ENCODE measurements at regions not wholly inside any gene's neighbourhood (a gene's known extent, or its start where the extent isn't known, plus 50 kb on each side); places are given as distances from the start of the nearest gene placed in this dataset.
"Not testable (repeated sequence)": the region's sequence is repeated elsewhere in the genome, so short reads cannot be mapped to it uniquely, and the experiment has no call there.

- intact Hi-C loops (cut with micrococcal nuclease), result no loop called here
- CTCF ChIA-PET (ENCODE audit: partially characterized antibody), result no interaction called here
- POLR2A ChIA-PET (ENCODE audit: partially characterized antibody), result no interaction called here
- H3K4me1 ChIP-seq (ENCODE audit: insufficient read depth, low read length), result no peaks in the 10 kb centered on the region
- H3K9me3 ChIP-seq (ENCODE audit: control insufficient read depth in 1 of 2, low read length in 2 of 2), result no peaks in the 10 kb centered on the region
- no peak overlapping the region for H3K27ac ChIP-seq (ENCODE audit: low read depth, low read length)
- H3K4me3 ChIP-seq (ENCODE audit: low read length in 2 of 2), result no peak overlapping the region
- H3K27me3 ChIP-seq (ENCODE audit: insufficient read depth, low read length), result no peaks in the 10 kb centered on the region
- DNase-seq, result no peak
- H3K36me3 ChIP-seq (ENCODE audit: insufficient read depth, low read length), result no peaks in the 10 kb centered on the region
- Mint-ChIP-seq H3K4me3 (no peak overlapping the region), H3K27me3 (no peaks in the 10 kb centered on the region), H3K36me3 (no peaks in the 10 kb centered on the region), H3K4me1 (no peaks in the 10 kb centered on the region), H3K27ac (no peak overlapping the region), H3K9me3 (peaks cover 0 to 5% (median 2%) of the 10 kb centered on the region in 8 donors)
Observed at GRCh38 chr2:228369400-228370031, 188.0 kb upstream of the SPHKAP start.

DNA sequence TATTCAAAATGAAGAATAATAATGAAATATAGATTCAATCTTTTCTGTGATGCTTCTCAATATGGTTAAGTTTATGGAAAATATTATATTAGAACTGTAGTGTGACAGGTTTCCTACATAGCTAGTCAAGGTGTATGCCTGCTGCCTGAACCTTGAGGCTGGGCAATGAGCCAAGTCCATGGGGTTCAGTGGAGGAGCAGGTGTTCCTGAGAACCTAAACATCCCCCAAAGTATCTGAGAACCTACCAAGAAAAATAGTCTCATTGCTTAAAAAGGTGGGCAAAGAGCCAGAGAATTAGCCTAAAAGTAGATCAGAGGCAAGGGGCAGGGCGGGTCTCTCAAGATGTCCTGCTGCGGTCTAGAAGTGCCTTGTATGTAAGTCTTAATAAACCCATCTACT lies 185.9 kb upstream of the SPHKAP start:
- Histone ChIP-seq H3K9me3 (ENCODE audit: control insufficient read depth in 1 of 2, low read length in 2 of 2) (no peaks in the 10 kb centered on the region), H3K4me1 (ENCODE audit: insufficient read depth, low read length) (no peaks in the 10 kb centered on the region), H3K27me3 (ENCODE audit: insufficient read depth, low read length) (no peaks in the 10 kb centered on the region), H3K36me3 (ENCODE audit: insufficient read depth, low read length) (no peaks in the 10 kb centered on the region), H3K27ac (ENCODE audit: low read depth, low read length) (no peak overlapping the region), H3K4me3 (ENCODE audit: low read length in 2 of 2) (no peak overlapping the region)
- Mint-ChIP-seq H3K9me3 (peaks cover 0 to 5% (median 3%) of the 10 kb centered on the region in 8 donors), H3K4me1 (no peaks in the 10 kb centered on the region), H3K27me3 (no peaks in the 10 kb centered on the region), H3K4me3 (no peak overlapping the region), H3K36me3 (no peaks in the 10 kb centered on the region), H3K27ac (no peak overlapping the region)
- no peak for DNase-seq
- POLR2A ChIA-PET (ENCODE audit: partially characterized antibody), result no interaction called here
- intact Hi-C loops (cut with micrococcal nuclease), result no loop called here
- CTCF ChIA-PET (ENCODE audit: partially characterized antibody), result no interaction called here

DNA sequence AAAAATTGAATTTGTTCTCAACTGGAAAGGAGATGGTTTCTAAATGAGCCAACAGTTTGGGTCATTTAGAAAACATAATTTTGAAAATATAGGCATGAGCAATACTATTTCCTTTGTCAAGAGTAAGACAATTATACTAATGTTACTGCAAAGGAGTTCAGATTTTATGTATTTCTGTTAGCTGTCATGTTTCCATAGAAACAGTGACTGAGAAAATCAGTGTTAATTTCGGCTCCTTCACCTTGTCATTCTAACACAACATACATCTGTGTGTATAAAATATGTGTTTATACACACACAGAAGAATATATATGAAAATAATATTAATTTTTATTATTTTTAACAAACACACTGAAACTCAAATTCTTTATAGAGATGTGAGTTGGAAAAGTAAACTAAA lies 178.0 kb upstream of the SPHKAP start:
- no peaks in the 10 kb centered on the region for H3K9me3 ChIP-seq (ENCODE audit: control insufficient read depth in 1 of 2, low read length in 2 of 2)
- no peak for DNase-seq
- POLR2A ChIA-PET (ENCODE audit: partially characterized antibody), result no interaction called here
- H3K27me3 ChIP-seq (ENCODE audit: insufficient read depth, low read length), result no peaks in the 10 kb centered on the region
- no peaks in the 10 kb centered on the region for H3K36me3 ChIP-seq (ENCODE audit: insufficient read depth, low read length)
- Mint-ChIP-seq H3K36me3 (no peaks in the 10 kb centered on the region), H3K4me3 (no peak overlapping the region), H3K27ac (no peak overlapping the region), H3K4me1 (no peaks in the 10 kb centered on the region), H3K9me3 (peaks cover 0 to 4% (median 0%) of the 10 kb centered on the region in 8 donors), H3K27me3 (no peaks in the 10 kb centered on the region)
- H3K4me1 ChIP-seq (ENCODE audit: insufficient read depth, low read length), result no peaks in the 10 kb centered on the region
- H3K4me3 ChIP-seq (ENCODE audit: low read length in 2 of 2), result no peak overlapping the region
- H3K27ac ChIP-seq (ENCODE audit: low read depth, low read length), result no peak overlapping the region
- intact Hi-C loops (cut with micrococcal nuclease), result no loop called here
- CTCF ChIA-PET (ENCODE audit: partially characterized antibody), result no interaction called here

- no peaks in the 10 kb centered on the region for H3K27me3 ChIP-seq (ENCODE audit: insufficient read depth, low read length)
- H3K36me3 ChIP-seq (ENCODE audit: insufficient read depth, low read length), result no peaks in the 10 kb centered on the region
- H3K9me3 Mint-ChIP-seq, result peaks cover 0 to 5% (median 0%) of the 10 kb centered on the region in 8 donors
- no peaks in the 10 kb centered on the region for H3K9me3 ChIP-seq (ENCODE audit: control insufficient read depth in 1 of 2, low read length in 2 of 2)
- no peak overlapping the region for H3K27ac Mint-ChIP-seq
- POLR2A ChIA-PET (ENCODE audit: partially characterized antibody), result no interaction called here
- H3K4me3 Mint-ChIP-seq, result no peak overlapping the region
- intact Hi-C loops (cut with micrococcal nuclease), result no loop called here
- no peaks in the 10 kb centered on the region for H3K4me1 Mint-ChIP-seq
- no peak for DNase-seq
- H3K4me1 ChIP-seq (ENCODE audit: insufficient read depth, low read length), result no peaks in the 10 kb centered on the region
- H3K27me3 Mint-ChIP-seq, result no peaks in the 10 kb centered on the region
- H3K27ac ChIP-seq (ENCODE audit: low read depth, low read length), result no peak overlapping the region
- no peak overlapping the region for H3K4me3 ChIP-seq (ENCODE audit: low read length in 2 of 2)
- no peaks in the 10 kb centered on the region for H3K36me3 Mint-ChIP-seq
- CTCF ChIA-PET (ENCODE audit: partially characterized antibody), result no interaction called here
Observed at GRCh38 chr2:228355897-228356296, 174.4 kb upstream of the SPHKAP start.

DNA sequence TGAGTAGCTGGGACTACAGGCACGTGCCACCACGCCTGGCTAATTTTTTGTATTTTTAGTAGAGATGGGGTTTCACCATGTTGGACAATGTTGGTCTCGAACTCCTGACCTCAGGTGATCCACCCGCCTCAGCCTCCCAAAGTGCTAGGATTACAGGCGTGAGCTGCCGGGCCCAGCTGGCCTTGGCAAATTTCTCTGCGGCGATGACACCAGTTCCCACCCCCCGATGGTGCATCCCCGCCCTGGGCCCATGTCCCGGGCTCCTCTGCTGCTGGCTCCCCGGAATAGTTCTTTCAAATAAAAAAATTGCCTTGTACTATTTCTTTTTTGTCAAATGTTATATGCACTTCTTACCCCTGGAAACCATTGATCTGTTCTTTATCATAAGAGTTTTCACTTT lies 171.5 kb upstream of the SPHKAP start:
- H3K36me3 Mint-ChIP-seq; H3K27me3 Mint-ChIP-seq; H3K9me3 ChIP-seq (ENCODE audit: control insufficient read depth in 1 of 2, low read length in 2 of 2); intact Hi-C loops (cut with micrococcal nuclease); H3K4me1 ChIP-seq (ENCODE audit: insufficient read depth, low read length); H3K27ac ChIP-seq (ENCODE audit: low read depth, low read length); H3K27me3 ChIP-seq (ENCODE audit: insufficient read depth, low read length); POLR2A ChIA-PET (ENCODE audit: partially characterized antibody); H3K4me3 Mint-ChIP-seq; DNase-seq; H3K27ac Mint-ChIP-seq; H3K4me1 Mint-ChIP-seq; H3K4me3 ChIP-seq (ENCODE audit: low read length in 2 of 2); H3K9me3 Mint-ChIP-seq; H3K36me3 ChIP-seq (ENCODE audit: insufficient read depth, low read length); CTCF ChIA-PET (ENCODE audit: partially characterized antibody): not testable (repeated sequence)

DNA sequence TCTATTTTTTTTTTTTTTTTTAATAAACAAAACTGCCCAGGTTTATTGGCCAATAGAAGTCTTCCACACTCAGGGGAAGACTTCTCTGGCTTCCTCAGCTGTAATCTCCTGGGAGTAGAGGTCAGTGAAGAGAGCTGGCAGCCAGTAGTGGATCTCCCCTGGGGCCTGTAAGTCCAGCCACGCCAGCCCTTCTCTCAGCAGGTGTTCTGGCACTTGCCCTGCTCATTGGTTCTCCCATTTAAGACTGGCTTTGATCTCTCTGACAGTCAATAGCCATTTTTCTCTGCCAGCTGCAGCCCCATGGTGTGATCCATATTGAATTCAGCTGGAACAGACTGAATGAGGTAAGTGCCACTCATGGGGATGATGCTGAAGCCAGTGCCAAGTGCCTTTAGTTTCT lies 170.6 kb upstream of the SPHKAP start:
- Histone ChIP-seq H3K4me1 (ENCODE audit: insufficient read depth, low read length) (no peaks in the 10 kb centered on the region), H3K27ac (ENCODE audit: low read depth, low read length) (no peak overlapping the region), H3K36me3 (ENCODE audit: insufficient read depth, low read length) (no peaks in the 10 kb centered on the region), H3K9me3 (ENCODE audit: control insufficient read depth in 1 of 2, low read length in 2 of 2) (no peaks in the 10 kb centered on the region), H3K27me3 (ENCODE audit: insufficient read depth, low read length) (no peaks in the 10 kb centered on the region), H3K4me3 (ENCODE audit: low read length in 2 of 2) (no peak overlapping the region)
- Mint-ChIP-seq H3K4me1 (no peaks in the 10 kb centered on the region), H3K9me3 (peaks cover 0 to 7% (median 0%) of the 10 kb centered on the region in 8 donors), H3K4me3 (no peak overlapping the region), H3K36me3 (no peaks in the 10 kb centered on the region), H3K27me3 (no peaks in the 10 kb centered on the region), H3K27ac (no peak overlapping the region)
- CTCF ChIA-PET (ENCODE audit: partially characterized antibody), result interaction anchor here (0.6 kb wide), 1 partner anchor 74 kb away, joined by 3 read pairs; no protein-coding TSS in a partner anchor
- DNase-seq, result no peak
- intact Hi-C loops (cut with micrococcal nuclease), result no loop called here
- POLR2A ChIA-PET (ENCODE audit: partially characterized antibody), result no interaction called here

- H3K4me1 Mint-ChIP-seq, result no peaks in the 10 kb centered on the region
- no peaks in the 10 kb centered on the region for H3K27me3 ChIP-seq (ENCODE audit: insufficient read depth, low read length)
- H3K27me3 Mint-ChIP-seq, result no peaks in the 10 kb centered on the region
- H3K9me3 Mint-ChIP-seq, result peaks cover 0 to 10% (median 2%) of the 10 kb centered on the region in 8 donors
- POLR2A ChIA-PET (ENCODE audit: partially characterized antibody), result no interaction called here
- H3K4me1 ChIP-seq (ENCODE audit: insufficient read depth, low read length), result no peaks in the 10 kb centered on the region
- no peak overlapping the region for H3K27ac Mint-ChIP-seq
- CTCF ChIA-PET (ENCODE audit: partially characterized antibody), result no interaction called here
- no peak overlapping the region for H3K4me3 ChIP-seq (ENCODE audit: low read length in 2 of 2)
- intact Hi-C loops (cut with micrococcal nuclease), result no loop called here
- no peak overlapping the region for H3K4me3 Mint-ChIP-seq
- H3K27ac ChIP-seq (ENCODE audit: low read depth, low read length), result no peak overlapping the region
- H3K36me3 ChIP-seq (ENCODE audit: insufficient read depth, low read length), result no peaks in the 10 kb centered on the region
- no peak for DNase-seq
- H3K9me3 ChIP-seq (ENCODE audit: control insufficient read depth in 1 of 2, low read length in 2 of 2), result no peaks in the 10 kb centered on the region
- H3K36me3 Mint-ChIP-seq, result no peaks in the 10 kb centered on the region
Observed at GRCh38 chr2:228348516-228349064, 167.1 kb upstream of the SPHKAP start.

DNA sequence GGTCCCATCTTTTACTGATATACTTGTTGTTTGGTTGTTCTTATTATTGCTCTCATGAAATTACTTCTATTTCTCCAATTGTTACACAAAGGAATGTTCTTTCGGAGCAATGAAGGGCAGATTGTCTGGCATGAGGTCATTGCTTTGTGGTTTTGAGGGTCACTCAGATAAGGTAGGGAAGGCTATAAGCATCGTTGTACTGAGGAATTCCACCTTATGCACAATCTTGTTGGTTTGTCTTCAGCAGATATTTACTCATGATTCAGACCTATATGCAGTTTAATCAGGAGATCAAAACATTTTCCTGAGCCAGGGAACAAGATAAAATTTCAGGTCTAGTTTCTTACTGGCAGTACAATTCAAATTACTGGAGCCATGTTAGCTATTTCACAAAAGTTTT lies 163.0 kb upstream of the SPHKAP start:
- ChIA-PET CTCF (ENCODE audit: partially characterized antibody) (no interaction called here), POLR2A (ENCODE audit: partially characterized antibody) (no interaction called here)
- intact Hi-C loops (cut with micrococcal nuclease), result no loop called here
- H3K27ac Mint-ChIP-seq, result no peak overlapping the region
- Histone ChIP-seq H3K36me3 (ENCODE audit: insufficient read depth, low read length) (no peaks in the 10 kb centered on the region), H3K9me3 (ENCODE audit: control insufficient read depth in 1 of 2, low read length in 2 of 2) (peaks cover 0 to 4% of the 10 kb centered on the region in 2 donors), H3K27me3 (ENCODE audit: insufficient read depth, low read length) (no peaks in the 10 kb centered on the region), H3K27ac (ENCODE audit: low read depth, low read length) (no peak overlapping the region), H3K4me3 (ENCODE audit: low read length in 2 of 2) (no peak overlapping the region), H3K4me1 (ENCODE audit: insufficient read depth, low read length) (no peaks in the 10 kb centered on the region)
- no peak for DNase-seq
- no peaks in the 10 kb centered on the region for H3K4me1 Mint-ChIP-seq
- no peaks in the 10 kb centered on the region for H3K36me3 Mint-ChIP-seq
- H3K27me3 Mint-ChIP-seq, result no peaks in the 10 kb centered on the region
- no peak overlapping the region for H3K4me3 Mint-ChIP-seq
- H3K9me3 Mint-ChIP-seq, result peaks cover 0 to 22% (median 7%) of the 10 kb centered on the region in 8 donors
